ENCODE measurements at regions not wholly inside any gene's neighbourhood (a gene's known extent, or its start where the extent isn't known, plus 50 kb on each side); places are given as distances from the start of the nearest gene placed in this dataset.
A peak's percentile ranks its signal among the peaks of the same experiment; 100 is the strongest.

GRCh38 chr16:85347213-85347591, 234.9 kb upstream of the CIBAR2 start:
- no peak overlapping the region for H2AFZ ChIP-seq (ENCODE audit: low read depth)
- no peak overlapping the region for H3K4me3 ChIP-seq (ENCODE audit: low read depth in 2 of 2, low read length in 1 of 2)
- ChIA-PET CTCF (interaction anchor here (0.6 to 6.2 kb wide), 40 partner anchors 9 to 370 kb away, joined by 3 to 37 read pairs (median 5); no protein-coding TSS in a partner anchor), POLR2A (interaction anchor here (0.9 to 2.4 kb wide), 3 partner anchors 19 to 269 kb away, joined by 4 to 8 read pairs (median 4); no protein-coding TSS in a partner anchor)
- whole genome bisulfite sequencing (ENCODE audit: low lambda C conversion rate) = 85% methylated on average over 3 of the region's 11 CpGs
- H3F3A ChIP-seq (replicated peaks; ENCODE audit: insufficient read depth) = peaks cover 12% of the 10 kb centered on the region
- H3K4me2 ChIP-seq = no peak overlapping the region
- peaks cover 13 to 60% of the 10 kb centered on the region in 2 experiments; a peak in 2 of 4 replicates for H3K4me1 ChIP-seq (ENCODE audit: control insufficient read depth in 1 of 2, insufficient read depth in 2 of 2, low read depth in 1 of 2, low read length in 1 of 2)
- H4K20me1 ChIP-seq (ENCODE audit: insufficient read depth) = peaks cover 8% of the 10 kb centered on the region
- TF ChIP-seq GABPA (IDR thresholded peaks at IDR 0.05; ENCODE audit: low read depth) = no peak
- peak; percentile 45 for TF ChIP-seq CTCF (IDR thresholded peaks at IDR 0.05)
- peak; percentile 73 for TF ChIP-seq RAD21 (IDR thresholded peaks at IDR 0.05; ENCODE audit: low read length)
- TF ChIP-seq SMC3 (IDR thresholded peaks at IDR 0.05; ENCODE audit: low read depth, low read length) = peak; percentile 49
- TF ChIP-seq FOSL2 (IDR thresholded peaks at IDR 0.05; ENCODE audit: borderline replicate concordance, low read depth) = no peak
- H3K36me3 ChIP-seq (replicated peaks in 1 of 2; ENCODE audit: control insufficient read depth in 1 of 2, insufficient read depth in 2 of 2, low read length in 1 of 2) = no peaks in the 10 kb centered on the region
- H3K79me2 ChIP-seq (ENCODE audit: insufficient read depth) = no peaks in the 10 kb centered on the region
- H3K9ac ChIP-seq = no peak overlapping the region
- H3K27me3 ChIP-seq (ENCODE audit: insufficient read depth) = no peaks in the 10 kb centered on the region
- no peaks in the 10 kb centered on the region for H3K9me3 ChIP-seq
- peak overlapping the region in 1 of 2 experiments; percentile 97; a peak in 1 of 4 replicates for H3K27ac ChIP-seq (ENCODE audit: low read depth in 2 of 2, low read length in 1 of 2)
- peak; percentile 63 for DNase-seq
- no peaks in the 10 kb centered on the region for H3K9me2 ChIP-seq

GRCh38 chr16:85348065-85348840, 236.0 kb upstream of the CIBAR2 start:
- no peaks in the 10 kb centered on the region for H3K36me3 ChIP-seq (replicated peaks in 1 of 2; ENCODE audit: control insufficient read depth in 1 of 2, insufficient read depth in 2 of 2, low read length in 1 of 2)
- no peak overlapping the region for H3K4me2 ChIP-seq
- H3K9ac ChIP-seq = no peak overlapping the region
- no peaks in the 10 kb centered on the region for H3K9me3 ChIP-seq
- TF ChIP-seq EZH2phosphoT487 (IDR thresholded peaks at IDR 0.05; ENCODE audit: borderline replicate concordance, low read depth) (no peak), RCOR1 (IDR thresholded peaks at IDR 0.05; ENCODE audit: low read length) (peak; percentile 81), SMC3 (IDR thresholded peaks at IDR 0.05; ENCODE audit: low read depth, low read length) (no peak), MXI1 (IDR thresholded peaks at IDR 0.05; ENCODE audit: low read depth, low read length) (0 out of 2 replicates have a peak, but pooled peaks have one; percentile 9), CTCF (IDR thresholded peaks at IDR 0.05) (no peak)
- no peaks in the 10 kb centered on the region for H3K27me3 ChIP-seq (ENCODE audit: insufficient read depth)
- no peaks in the 10 kb centered on the region for H3K9me2 ChIP-seq
- H2AFZ ChIP-seq (ENCODE audit: low read depth) = no peak overlapping the region
- WGBS (ENCODE audit: low lambda C conversion rate) = 92% methylated on average over 12 of the region's 12 CpGs
- H3K27ac ChIP-seq (ENCODE audit: low read depth in 2 of 2, low read length in 1 of 2) = peak overlapping the region in 1 of 2 experiments; percentile 97; a peak in 2 of 4 replicates
- POLR2A ChIA-PET = interaction anchor here (0.6 to 2.4 kb wide), 11 partner anchors 12 to 522 kb away, joined by 3 to 8 read pairs (median 5); no protein-coding TSS in a partner anchor
- H3F3A ChIP-seq (replicated peaks; ENCODE audit: insufficient read depth) = peaks cover 12% of the 10 kb centered on the region
- H3K4me1 ChIP-seq (ENCODE audit: control insufficient read depth in 1 of 2, insufficient read depth in 2 of 2, low read depth in 1 of 2, low read length in 1 of 2) = peaks cover 13 to 59% of the 10 kb centered on the region in 2 experiments; a peak in 2 of 4 replicates
- no peaks in the 10 kb centered on the region for H3K79me2 ChIP-seq (ENCODE audit: insufficient read depth)
- CTCF ChIA-PET = interaction anchor here (0.6 to 6.2 kb wide), 37 partner anchors 10 to 275 kb away, joined by 3 to 37 read pairs (median 5); no protein-coding TSS in a partner anchor
- H3K4me3 ChIP-seq (ENCODE audit: low read depth in 2 of 2, low read length in 1 of 2) = no peak overlapping the region
- peaks cover 8% of the 10 kb centered on the region for H4K20me1 ChIP-seq (ENCODE audit: insufficient read depth)
- no peak for DNase-seq
